B cell (primary cell): ENCODE measurements at regions not wholly inside any gene's neighbourhood (a gene's known extent, or its start where the extent isn't known, plus 50 kb on each side); places are given as distances from the start of the nearest gene placed in this dataset.
"Not testable (repeated sequence)": the region's sequence is repeated elsewhere in the genome, so short reads cannot be mapped to it uniquely, and the experiment has no call there.

Experiments
- ATAC-seq: fragments of 200-7000 bp; cut with Tn5 transposase; one replicate; pipeline ENCODE4 v1.10.0; 2021; ENCODE audit warnings: low read depth, mild to moderate bottlenecking, moderate number of reproducible peaks, moderate library complexity
- CTCF ChIA-PET: fragments of 350-600 bp; sonication (Branson Sonifier 250); formaldehyde crosslinking; loops from one replicate; lab custom pipeline; 2021; ENCODE audit warnings: antibody characterized with exemption, inconsistent platforms; lab: Charles Lee
- POLR2A ChIA-PET: fragments of 350-600 bp; sonication (Branson Sonifier 250); formaldehyde crosslinking; loops from one replicate; lab custom pipeline; 2021; ENCODE audit warnings: antibody characterized with exemption; lab: Charles Lee
- DNase-seq: peaks from one replicate; pipeline ENCODE4 v3.0.0; 2013
- H2AFZ ChIP-seq: 2 replicates; pipeline ENCODE4 v1.6.1; 2012; ENCODE audit warnings: mild to moderate bottlenecking, low read depth, low read length; ENCODE audit not compliant: insufficient read depth, poor library complexity, severe bottlenecking
- H3K27ac ChIP-seq, 2 donors: 1 replicate in 1 of 2; 2 replicates in 1 of 2; pipeline ENCODE4 v1.5.1; 2012 to 2013; ENCODE audit warnings: low read length in 2 of 2, mild to moderate bottlenecking in 2 of 2, moderate library complexity in 1 of 2
- H3K27me3 ChIP-seq, 4 experiments: fragments of 200-600 bp in 1 of 4; sonication (generic) in 1 of 4; replicated peaks in 1 of 4; 1 replicate in 2 of 4; 2 replicates in 2 of 4; pipeline versions ENCODE4 v1.6.1 to v1.7.0; 2013 to 2016; ENCODE audit warnings: low read length in 3 of 4, mild to moderate bottlenecking in 2 of 4, mixed read lengths in 1 of 4, moderate library complexity in 1 of 4; ENCODE audit not compliant: insufficient read depth in 4 of 4, control insufficient read depth in 3 of 4; ENCODE audit errors: control extremely low read depth in 1 of 4
- H3K36me3 ChIP-seq, 2 experiments: replicated peaks in 1 of 2; 1 replicate in 1 of 2; 2 replicates in 1 of 2; pipeline versions ENCODE4 v1.6.1 to v1.7.1; 2013; ENCODE audit warnings: low read length in 1 of 2; ENCODE audit not compliant: insufficient read depth in 2 of 2, control insufficient read depth in 1 of 2; ENCODE audit errors: control extremely low read depth in 1 of 2, extremely low read depth in 1 of 2
- H3K4me1 ChIP-seq, 2 donors: fragments of 200-600 bp in 1 of 2; sonication (generic) in 1 of 2; 1 replicate in 1 of 2; 2 replicates in 1 of 2; pipeline versions ENCODE4 v1.5.1 to v1.6.1; 2013 to 2017; ENCODE audit warnings: low read length in 2 of 2; ENCODE audit not compliant: control insufficient read depth in 2 of 2, insufficient read depth in 2 of 2
- H3K4me2 ChIP-seq: replicated peaks from 2 replicates; pipeline ENCODE3; 2012; ENCODE audit warnings: mild to moderate bottlenecking, low read depth, low read length; ENCODE audit not compliant: poor library complexity, severe bottlenecking
- H3K4me3 ChIP-seq, 5 experiments: fragments of 200-600 bp in 1 of 5; sonication (generic) in 1 of 5; 1 replicate in 3 of 5; 2 replicates in 2 of 5; pipeline versions ENCODE4 v1.5.1 to v1.7.0; 2011 to 2016; ENCODE audit warnings: low read length in 4 of 5, mild to moderate bottlenecking in 4 of 5, low read depth in 2 of 5, control low read depth in 1 of 5, moderate library complexity in 1 of 5; ENCODE audit not compliant: insufficient read depth in 1 of 5; ENCODE audit errors: control extremely low read depth in 1 of 5, extremely low read depth in 1 of 5
- H3K79me2 ChIP-seq: fragments of 200-600 bp; sonication (generic); one replicate; pipeline ENCODE4 v1.6.0; 2016; ENCODE audit warnings: low read length; ENCODE audit not compliant: control insufficient read depth, insufficient read depth
- H3K9ac ChIP-seq: fragments of 200-600 bp; sonication (generic); 2 replicates; pipeline ENCODE4 v1.6.1; 2017; ENCODE audit warnings: mild to moderate bottlenecking, low read length, moderate library complexity
- H3K9me3 ChIP-seq, 3 donors: one replicate each; pipeline versions ENCODE4 v1.6.1 to v1.7.1; 2013; ENCODE audit warnings: low read length in 2 of 3; ENCODE audit not compliant: control insufficient read depth in 2 of 3, insufficient read depth in 1 of 3; ENCODE audit errors: control extremely low read depth in 1 of 3
- H4K20me1 ChIP-seq: 2 replicates; pipeline ENCODE4 v1.6.0; 2012; ENCODE audit warnings: mild to moderate bottlenecking, low read length; ENCODE audit not compliant: insufficient read depth, control insufficient read depth, poor library complexity, severe bottlenecking
- H3K27ac Mint-ChIP-seq: one replicate; pipeline ENCODE4 v1.8.0; 2021; ENCODE audit warnings: mixed read lengths
- H3K27me3 Mint-ChIP-seq: one replicate; pipeline ENCODE4 v1.8.0; 2021; ENCODE audit warnings: mixed read lengths
- H3K4me1 Mint-ChIP-seq: one replicate; pipeline ENCODE4 v1.8.0; 2021; ENCODE audit warnings: mixed read lengths
- H3K4me3 Mint-ChIP-seq: one replicate; pipeline ENCODE4 v1.8.0; 2021; ENCODE audit warnings: mixed read lengths
- H3K9me3 Mint-ChIP-seq: one replicate; pipeline ENCODE4 v1.8.0; 2022; ENCODE audit warnings: mixed read lengths; ENCODE audit not compliant: insufficient read depth
- CTCF ChIP-seq: fragments of 200-600 bp; IDR thresholded peaks from one replicate; pipeline ENCODE4 v1.8.0; 2022; ENCODE audit warnings: antibody characterized with exemption, mild to moderate bottlenecking
- EZH2 ChIP-seq: IDR thresholded peaks from 2 replicates; pipeline ENCODE4 v1.6.1; 2012; ENCODE audit warnings: borderline replicate concordance, low read depth, mild to moderate bottlenecking, moderate library complexity, low read length; ENCODE audit not compliant: insufficient read depth, poor library complexity, severe bottlenecking
- WGBS: methylation state at CpG from one replicate; pipeline ENCODE4 v1.1.5; 2013; ENCODE audit warnings: missing lambda C conversion rate; ENCODE audit not compliant: insufficient coverage; 5-methylcytosine and 5-hydroxymethylcytosine counted together
- intact Hi-C: fragments of 100-400 bp; cut with micrococcal nuclease; formaldehyde crosslinking; loops from one replicate; pipeline ENCODE4 v1.10.0; 2022

GRCh38 chr3:99295836-99296235, 342.6 kb upstream of the COL8A1 start:
- Mint-ChIP-seq H3K27me3 (no peaks in the 10 kb centered on the region), H3K9me3 (no peaks in the 10 kb centered on the region), H3K27ac (no peak overlapping the region), H3K4me1 (no peaks in the 10 kb centered on the region), H3K4me3 (no peak overlapping the region)
- H3K79me2 ChIP-seq = no peaks in the 10 kb centered on the region
- POLR2A ChIA-PET = no interaction called here
- H4K20me1 ChIP-seq = no peaks in the 10 kb centered on the region
- DNase-seq = no peak
- H3K9me3 ChIP-seq = no peaks in the 10 kb centered on the region
- H3K4me3 ChIP-seq = no peak overlapping the region
- H3K36me3 ChIP-seq = no peaks in the 10 kb centered on the region
- no peak overlapping the region for H2AFZ ChIP-seq
- CTCF ChIA-PET = no interaction called here
- no peak overlapping the region for H3K27ac ChIP-seq
- WGBS = no CpG with 5 or more reads among the region's 1 CpG
- no peaks in the 10 kb centered on the region for H3K4me1 ChIP-seq
- H3K9ac ChIP-seq = no peak overlapping the region
- no peaks in the 10 kb centered on the region for H3K27me3 ChIP-seq
- intact Hi-C loops = no loop called here
- no peak for ATAC-seq
- no peak overlapping the region for H3K4me2 ChIP-seq
- TF ChIP-seq EZH2 (no peak), CTCF (no peak)

DNA sequence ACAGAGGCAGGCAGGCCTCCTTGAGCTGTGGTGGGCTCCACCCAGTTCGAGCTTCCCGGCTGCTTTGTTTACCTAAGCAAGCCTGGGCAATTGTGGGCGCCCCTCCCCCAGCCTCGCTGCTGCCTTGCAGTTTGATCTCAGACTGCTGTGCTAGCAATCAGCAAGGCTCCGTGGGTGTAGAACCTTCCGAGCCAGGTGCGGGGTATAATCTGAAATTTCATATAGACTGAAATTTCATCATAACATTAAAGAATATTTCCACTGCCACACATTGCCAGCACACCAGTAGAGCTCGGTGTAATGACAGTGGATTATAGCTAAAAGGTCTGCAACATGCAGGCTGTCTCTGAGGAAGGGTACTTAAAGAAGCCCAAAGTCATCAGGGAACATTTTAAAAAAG, 344.3 kb upstream of the COL8A1 start:
- ATAC-seq, H3K9me3 ChIP-seq, DNase-seq, intact Hi-C loops, H2AFZ ChIP-seq, H3K27me3 ChIP-seq, H3K4me1 Mint-ChIP-seq, H3K4me1 ChIP-seq, H3K4me2 ChIP-seq, H3K9ac ChIP-seq, H3K27me3 Mint-ChIP-seq, POLR2A ChIA-PET, H3K79me2 ChIP-seq, H4K20me1 ChIP-seq, H3K27ac ChIP-seq, H3K36me3 ChIP-seq, H3K4me3 ChIP-seq, H3K9me3 Mint-ChIP-seq, H3K27ac Mint-ChIP-seq, CTCF ChIA-PET, H3K4me3 Mint-ChIP-seq: not testable (repeated sequence)
- no CpG with 5 or more reads among the region's 8 CpGs for WGBS
